ENCODE measurements at regions not wholly inside any gene's neighbourhood (a gene's known extent, or its start where the extent isn't known, plus 50 kb on each side); places are given as distances from the start of the nearest gene placed in this dataset.
A peak's percentile ranks its signal among the peaks of the same experiment; 100 is the strongest.

DNA sequence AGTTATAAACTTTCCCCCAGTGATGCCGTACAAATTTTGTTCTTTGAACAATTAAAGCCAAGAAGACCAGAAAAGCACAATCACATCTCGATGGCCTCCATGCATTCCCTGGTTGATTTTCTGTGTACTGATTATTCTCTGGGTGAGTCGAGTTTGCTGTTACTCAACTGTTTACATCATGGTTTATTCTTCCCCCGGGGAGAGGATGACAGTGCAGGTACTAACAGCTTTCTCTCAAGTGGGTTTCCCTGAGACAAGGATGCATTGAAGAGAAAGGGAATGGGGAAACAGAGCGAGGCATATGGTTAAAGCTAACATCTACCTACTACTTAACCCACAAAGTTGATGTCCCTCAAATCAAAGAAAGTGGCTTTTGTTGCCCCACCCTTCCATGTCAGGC is 410.8 kb upstream of the FANCL start:
- Mint-ChIP-seq H3K27me3 (no peaks in the 10 kb centered on the region), H3K4me3 (no peak overlapping the region), H3K27ac (no peak overlapping the region), H3K4me1 (no peaks in the 10 kb centered on the region), H3K36me3 (no peaks in the 10 kb centered on the region), H3K9me3 (peaks cover 0 to 3% (median 0%) of the 10 kb centered on the region in 8 donors)
- H3K4me3 ChIP-seq (ENCODE audit: low read length in 2 of 2) = no peak overlapping the region
- ChIA-PET POLR2A (ENCODE audit: partially characterized antibody) (no interaction called here), CTCF (ENCODE audit: partially characterized antibody) (no interaction called here)
- H3K27me3 ChIP-seq (ENCODE audit: insufficient read depth, low read length) = no peaks in the 10 kb centered on the region
- no peak for DNase-seq
- H3K9me3 ChIP-seq (ENCODE audit: control insufficient read depth in 1 of 2, low read length in 2 of 2) = no peaks in the 10 kb centered on the region
- H3K36me3 ChIP-seq (ENCODE audit: insufficient read depth, low read length) = no peaks in the 10 kb centered on the region
- no peaks in the 10 kb centered on the region for H3K4me1 ChIP-seq (ENCODE audit: insufficient read depth, low read length)
- no peak overlapping the region for H3K27ac ChIP-seq (ENCODE audit: low read depth, low read length)
- intact Hi-C loops (cut with micrococcal nuclease) = no loop called here

DNA sequence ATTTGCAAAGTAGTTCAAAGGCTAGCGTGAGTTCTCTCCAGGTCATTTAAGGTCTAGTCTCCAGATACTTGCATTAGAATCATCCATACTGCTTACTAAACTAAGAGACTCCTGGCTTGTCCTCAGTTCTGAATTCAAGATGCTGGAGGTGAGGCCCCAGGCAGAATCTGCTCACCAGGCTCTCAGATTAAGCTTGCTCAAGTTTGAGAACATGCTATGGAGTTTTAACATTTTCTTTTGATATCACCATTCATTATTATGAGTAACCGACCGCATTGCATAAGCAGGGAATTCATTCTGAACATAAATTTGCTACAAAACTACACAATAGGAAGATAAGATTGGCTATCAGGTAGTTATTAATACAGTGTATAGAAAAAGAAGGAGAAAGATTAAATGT is 409.7 kb upstream of the FANCL start:
- Histone ChIP-seq H3K9me3 (ENCODE audit: control insufficient read depth in 1 of 2, low read length in 2 of 2) (no peaks in the 10 kb centered on the region), H3K27me3 (ENCODE audit: insufficient read depth, low read length) (no peaks in the 10 kb centered on the region), H3K27ac (ENCODE audit: low read depth, low read length) (no peak overlapping the region), H3K36me3 (ENCODE audit: insufficient read depth, low read length) (no peaks in the 10 kb centered on the region), H3K4me1 (ENCODE audit: insufficient read depth, low read length) (no peaks in the 10 kb centered on the region), H3K4me3 (ENCODE audit: low read length in 2 of 2) (no peak overlapping the region)
- H3K4me3 Mint-ChIP-seq = no peak overlapping the region
- POLR2A ChIA-PET (ENCODE audit: partially characterized antibody) = no interaction called here
- H3K36me3 Mint-ChIP-seq = no peaks in the 10 kb centered on the region
- H3K27ac Mint-ChIP-seq = no peak overlapping the region
- CTCF ChIA-PET (ENCODE audit: partially characterized antibody) = no interaction called here
- intact Hi-C loops (cut with micrococcal nuclease) = no loop called here
- H3K4me1 Mint-ChIP-seq = no peaks in the 10 kb centered on the region
- no peaks in the 10 kb centered on the region for H3K9me3 Mint-ChIP-seq
- H3K27me3 Mint-ChIP-seq = no peaks in the 10 kb centered on the region
- DNase-seq = no peak

- Histone ChIP-seq H3K27ac (ENCODE audit: low read depth, low read length) (no peak overlapping the region), H3K4me1 (ENCODE audit: insufficient read depth, low read length) (no peaks in the 10 kb centered on the region), H3K27me3 (ENCODE audit: insufficient read depth, low read length) (no peaks in the 10 kb centered on the region), H3K36me3 (ENCODE audit: insufficient read depth, low read length) (no peaks in the 10 kb centered on the region), H3K9me3 (ENCODE audit: control insufficient read depth in 1 of 2, low read length in 2 of 2) (no peaks in the 10 kb centered on the region), H3K4me3 (ENCODE audit: low read length in 2 of 2) (no peak overlapping the region)
- intact Hi-C loops (cut with micrococcal nuclease) = no loop called here
- no peak overlapping the region for H3K27ac Mint-ChIP-seq
- H3K4me3 Mint-ChIP-seq = peak overlapping the region in 1 of 8 donors; percentile 31
- POLR2A ChIA-PET (ENCODE audit: partially characterized antibody) = no interaction called here
- H3K27me3 Mint-ChIP-seq = no peaks in the 10 kb centered on the region
- no peaks in the 10 kb centered on the region for H3K4me1 Mint-ChIP-seq
- DNase-seq = no peak
- no peaks in the 10 kb centered on the region for H3K36me3 Mint-ChIP-seq
- no peaks in the 10 kb centered on the region for H3K9me3 Mint-ChIP-seq
- CTCF ChIA-PET (ENCODE audit: partially characterized antibody) = no interaction called here
Observed at GRCh38 chr2:58649756-58650155, 408.6 kb upstream of the FANCL start.

GRCh38 chr2:58645017-58645416 is 403.9 kb upstream of the FANCL start:
- ChIA-PET CTCF (ENCODE audit: partially characterized antibody) (no interaction called here), POLR2A (ENCODE audit: partially characterized antibody) (no interaction called here)
- H3K36me3 ChIP-seq (ENCODE audit: insufficient read depth, low read length) = no peaks in the 10 kb centered on the region
- H3K4me3 Mint-ChIP-seq = no peak overlapping the region
- peaks cover 0 to 1% of the 10 kb centered on the region in 2 donors for H3K27me3 Mint-ChIP-seq
- no peaks in the 10 kb centered on the region for H3K4me1 Mint-ChIP-seq
- no peak overlapping the region for H3K4me3 ChIP-seq (ENCODE audit: low read length in 2 of 2)
- no peaks in the 10 kb centered on the region for H3K9me3 ChIP-seq (ENCODE audit: control insufficient read depth in 1 of 2, low read length in 2 of 2)
- H3K36me3 Mint-ChIP-seq = no peaks in the 10 kb centered on the region
- H3K4me1 ChIP-seq (ENCODE audit: insufficient read depth, low read length) = no peaks in the 10 kb centered on the region
- no peak for DNase-seq
- H3K27me3 ChIP-seq (ENCODE audit: insufficient read depth, low read length) = no peaks in the 10 kb centered on the region
- no peak overlapping the region for H3K27ac ChIP-seq (ENCODE audit: low read depth, low read length)
- peaks cover 0 to 2% (median 0%) of the 10 kb centered on the region in 8 donors for H3K9me3 Mint-ChIP-seq
- no peak overlapping the region for H3K27ac Mint-ChIP-seq
- intact Hi-C loops (cut with micrococcal nuclease) = no loop called here

- Histone ChIP-seq H3K36me3 (ENCODE audit: insufficient read depth, low read length) (no peaks in the 10 kb centered on the region), H3K27me3 (ENCODE audit: insufficient read depth, low read length) (no peaks in the 10 kb centered on the region), H3K27ac (ENCODE audit: low read depth, low read length) (no peak overlapping the region), H3K4me1 (ENCODE audit: insufficient read depth, low read length) (no peaks in the 10 kb centered on the region), H3K9me3 (ENCODE audit: control insufficient read depth in 1 of 2, low read length in 2 of 2) (no peaks in the 10 kb centered on the region), H3K4me3 (ENCODE audit: low read length in 2 of 2) (no peak overlapping the region)
- no peak overlapping the region for H3K4me3 Mint-ChIP-seq
- ChIA-PET POLR2A (ENCODE audit: partially characterized antibody) (no interaction called here), CTCF (ENCODE audit: partially characterized antibody) (no interaction called here)
- intact Hi-C loops (cut with micrococcal nuclease) = no loop called here
- DNase-seq = no peak
- no peaks in the 10 kb centered on the region for H3K36me3 Mint-ChIP-seq
- no peak overlapping the region for H3K27ac Mint-ChIP-seq
- peaks cover 0 to 1% of the 10 kb centered on the region in 2 donors for H3K27me3 Mint-ChIP-seq
- no peaks in the 10 kb centered on the region for H3K4me1 Mint-ChIP-seq
- H3K9me3 Mint-ChIP-seq = peaks cover 0 to 2% (median 0%) of the 10 kb centered on the region in 8 donors
Observed at GRCh38 chr2:58644451-58644850, 403.3 kb upstream of the FANCL start.

DNA sequence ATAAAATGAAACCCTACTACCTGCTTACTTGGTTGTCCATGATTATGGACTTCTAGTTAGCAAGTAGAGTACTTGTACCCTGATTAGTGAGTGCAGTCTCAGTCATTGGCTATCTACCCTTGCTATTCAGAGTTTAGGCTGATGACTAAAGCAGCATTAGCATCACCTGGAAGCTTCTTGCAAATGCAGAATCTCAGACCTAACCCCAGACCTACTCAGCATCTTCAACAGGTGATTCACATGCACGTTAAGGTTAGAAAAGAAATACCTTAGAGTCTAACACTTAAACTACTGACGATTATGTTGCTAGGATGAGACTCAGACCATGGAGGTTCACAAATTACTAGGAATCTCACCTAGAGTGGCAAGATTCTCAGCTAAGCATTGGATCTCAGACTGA is 399.9 kb upstream of the FANCL start:
- CTCF ChIA-PET (ENCODE audit: partially characterized antibody) = no interaction called here
- Mint-ChIP-seq H3K27me3 (peaks cover 0 to 1% of the 10 kb centered on the region in 2 donors), H3K4me1 (no peaks in the 10 kb centered on the region), H3K27ac (no peak overlapping the region), H3K4me3 (no peak overlapping the region), H3K9me3 (peaks cover 0 to 2% (median 0%) of the 10 kb centered on the region in 8 donors), H3K36me3 (no peaks in the 10 kb centered on the region)
- POLR2A ChIA-PET (ENCODE audit: partially characterized antibody) = no interaction called here
- H3K4me3 ChIP-seq (ENCODE audit: low read length in 2 of 2) = no peak overlapping the region
- H3K9me3 ChIP-seq (ENCODE audit: control insufficient read depth in 1 of 2, low read length in 2 of 2) = no peaks in the 10 kb centered on the region
- H3K36me3 ChIP-seq (ENCODE audit: insufficient read depth, low read length) = no peaks in the 10 kb centered on the region
- intact Hi-C loops (cut with micrococcal nuclease) = no loop called here
- DNase-seq = no peak
- no peak overlapping the region for H3K27ac ChIP-seq (ENCODE audit: low read depth, low read length)
- no peaks in the 10 kb centered on the region for H3K4me1 ChIP-seq (ENCODE audit: insufficient read depth, low read length)
- no peaks in the 10 kb centered on the region for H3K27me3 ChIP-seq (ENCODE audit: insufficient read depth, low read length)

DNA sequence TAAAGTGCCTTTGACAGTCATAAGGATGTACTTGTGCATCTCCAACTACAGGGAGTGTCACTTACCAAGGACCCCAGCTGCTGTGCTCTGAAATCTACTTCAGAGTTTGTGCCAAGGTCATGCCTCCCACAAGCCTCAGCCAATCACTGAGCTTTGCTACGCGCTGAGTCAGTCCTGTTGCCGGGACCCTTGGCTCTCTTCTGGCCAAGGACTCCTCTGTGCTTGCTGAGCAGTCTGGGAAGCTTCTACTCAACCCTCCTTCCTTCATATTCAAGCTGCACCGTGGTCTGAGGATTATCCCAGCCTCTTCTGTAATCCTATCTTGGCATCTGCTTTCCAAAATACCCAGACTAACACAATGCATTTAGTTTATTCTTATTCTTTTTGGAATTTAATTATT is 398.9 kb upstream of the FANCL start:
- Histone ChIP-seq H3K9me3 (ENCODE audit: control insufficient read depth in 1 of 2, low read length in 2 of 2) (no peaks in the 10 kb centered on the region), H3K4me3 (ENCODE audit: low read length in 2 of 2) (no peak overlapping the region), H3K27ac (ENCODE audit: low read depth, low read length) (no peak overlapping the region), H3K27me3 (ENCODE audit: insufficient read depth, low read length) (no peaks in the 10 kb centered on the region), H3K4me1 (ENCODE audit: insufficient read depth, low read length) (no peaks in the 10 kb centered on the region), H3K36me3 (ENCODE audit: insufficient read depth, low read length) (no peaks in the 10 kb centered on the region)
- no peak overlapping the region for H3K27ac Mint-ChIP-seq
- intact Hi-C loops (cut with micrococcal nuclease) = no loop called here
- POLR2A ChIA-PET (ENCODE audit: partially characterized antibody) = no interaction called here
- H3K36me3 Mint-ChIP-seq = no peaks in the 10 kb centered on the region
- CTCF ChIA-PET (ENCODE audit: partially characterized antibody) = no interaction called here
- peaks cover 0 to 1% of the 10 kb centered on the region in 2 donors for H3K27me3 Mint-ChIP-seq
- peaks cover 0 to 2% (median 0%) of the 10 kb centered on the region in 8 donors for H3K9me3 Mint-ChIP-seq
- no peak overlapping the region for H3K4me3 Mint-ChIP-seq
- no peaks in the 10 kb centered on the region for H3K4me1 Mint-ChIP-seq
- no peak for DNase-seq

DNA sequence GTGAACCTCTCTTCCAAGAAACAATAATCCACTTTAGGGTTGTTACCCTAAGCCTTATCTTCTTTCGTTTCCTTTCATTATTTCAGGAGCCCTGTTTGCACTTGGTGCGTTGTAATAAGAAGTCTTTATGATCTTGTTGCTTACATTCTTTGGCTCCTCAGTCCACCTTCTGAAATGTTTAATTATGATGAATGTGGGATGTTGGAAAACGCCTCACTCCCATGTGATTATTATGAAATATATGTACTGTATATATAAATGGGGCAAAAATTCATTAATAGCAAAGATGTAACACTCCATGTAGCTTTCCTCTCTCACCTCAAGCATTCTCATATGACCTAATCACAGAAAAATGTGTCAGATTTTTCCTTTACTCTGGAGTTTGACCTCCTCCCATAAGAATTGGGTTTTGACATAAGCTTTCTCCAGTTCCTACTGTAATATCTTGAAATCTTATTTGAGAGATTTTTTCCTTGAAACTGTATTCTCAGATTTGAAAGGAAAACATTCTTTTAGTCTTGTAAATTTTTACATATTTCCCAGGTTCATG is 397.2 kb upstream of the FANCL start:
- no peak overlapping the region for H3K4me3 ChIP-seq (ENCODE audit: low read length in 2 of 2)
- H3K4me3 Mint-ChIP-seq = no peak overlapping the region
- ChIA-PET POLR2A (ENCODE audit: partially characterized antibody) (no interaction called here), CTCF (ENCODE audit: partially characterized antibody) (no interaction called here)
- no peaks in the 10 kb centered on the region for H3K36me3 Mint-ChIP-seq
- no peak for DNase-seq
- intact Hi-C loops (cut with micrococcal nuclease) = no loop called here
- H3K9me3 ChIP-seq (ENCODE audit: control insufficient read depth in 1 of 2, low read length in 2 of 2) = no peaks in the 10 kb centered on the region
- peaks cover 0 to 3% of the 10 kb centered on the region in 2 donors for H3K27me3 Mint-ChIP-seq
- no peaks in the 10 kb centered on the region for H3K9me3 Mint-ChIP-seq
- no peaks in the 10 kb centered on the region for H3K4me1 Mint-ChIP-seq
- H3K36me3 ChIP-seq (ENCODE audit: insufficient read depth, low read length) = no peaks in the 10 kb centered on the region
- H3K27ac ChIP-seq (ENCODE audit: low read depth, low read length) = no peak overlapping the region
- no peaks in the 10 kb centered on the region for H3K27me3 ChIP-seq (ENCODE audit: insufficient read depth, low read length)
- no peaks in the 10 kb centered on the region for H3K4me1 ChIP-seq (ENCODE audit: insufficient read depth, low read length)
- H3K27ac Mint-ChIP-seq = no peak overlapping the region
